Adipocyte (in vitro differentiated cells): ENCODE measurements at regions not wholly inside any gene's neighbourhood (a gene's known extent, or its start where the extent isn't known, plus 50 kb on each side); places are given as distances from the start of the nearest gene placed in this dataset.

Experiments used
- DNase-seq: peaks from one replicate; pipeline ENCODE4 v3.0.0-alpha.2; 2015; ENCODE audit warnings: low read depth
- H3K27me3 ChIP-seq: replicated peaks from 2 replicates; pipeline ENCODE4 v1.7.0; 2013; ENCODE audit warnings: mild to moderate bottlenecking, low read length, moderate library complexity; ENCODE audit not compliant: control insufficient read depth, insufficient read depth
- H3K36me3 ChIP-seq: 2 replicates; pipeline ENCODE4 v1.7.0; 2013; ENCODE audit warnings: low read length, mild to moderate bottlenecking, moderate library complexity; ENCODE audit not compliant: control insufficient read depth, insufficient read depth, severe bottlenecking
- H3K4me1 ChIP-seq: 2 replicates; pipeline ENCODE4 v1.7.0; 2013; ENCODE audit warnings: mild to moderate bottlenecking, low read length, moderate library complexity; ENCODE audit not compliant: control insufficient read depth, insufficient read depth
- H3K4me3 ChIP-seq: 2 replicates; pipeline ENCODE4 v1.7.0; 2013; ENCODE audit warnings: mild to moderate bottlenecking, low read length, moderate library complexity
- H3K9ac ChIP-seq: 2 replicates; pipeline ENCODE4 v1.7.0; 2013; ENCODE audit warnings: mild to moderate bottlenecking, low read length, moderate library complexity
- H3K9me3 ChIP-seq: 2 replicates; pipeline ENCODE4 v1.7.0; 2013; ENCODE audit warnings: mild to moderate bottlenecking, low read length, moderate library complexity; ENCODE audit not compliant: control insufficient read depth

DNA sequence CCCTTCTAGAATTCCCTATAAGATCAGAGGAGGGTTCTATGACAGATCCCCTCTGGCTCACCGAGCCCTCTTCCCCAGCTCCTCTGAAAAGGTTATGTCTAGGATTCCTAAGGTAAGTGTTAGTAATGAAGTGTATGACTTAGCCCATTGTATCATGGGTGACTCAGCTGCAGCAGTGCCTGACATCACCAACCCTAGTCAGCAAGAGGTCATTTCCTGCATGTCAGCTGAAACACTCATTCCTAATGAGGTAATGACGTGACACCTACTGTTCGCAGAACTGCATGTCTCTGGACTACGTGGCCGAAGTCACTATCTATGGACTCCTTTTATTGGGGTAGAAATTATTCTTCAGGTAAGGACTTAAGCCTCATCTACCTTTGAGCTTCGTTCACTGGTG is 196.1 kb upstream of the MYT1L start:
- Histone ChIP-seq H3K9me3 (no peaks in the 10 kb centered on the region), H3K4me1 (no peaks in the 10 kb centered on the region), H3K4me3 (no peak overlapping the region)

DNA sequence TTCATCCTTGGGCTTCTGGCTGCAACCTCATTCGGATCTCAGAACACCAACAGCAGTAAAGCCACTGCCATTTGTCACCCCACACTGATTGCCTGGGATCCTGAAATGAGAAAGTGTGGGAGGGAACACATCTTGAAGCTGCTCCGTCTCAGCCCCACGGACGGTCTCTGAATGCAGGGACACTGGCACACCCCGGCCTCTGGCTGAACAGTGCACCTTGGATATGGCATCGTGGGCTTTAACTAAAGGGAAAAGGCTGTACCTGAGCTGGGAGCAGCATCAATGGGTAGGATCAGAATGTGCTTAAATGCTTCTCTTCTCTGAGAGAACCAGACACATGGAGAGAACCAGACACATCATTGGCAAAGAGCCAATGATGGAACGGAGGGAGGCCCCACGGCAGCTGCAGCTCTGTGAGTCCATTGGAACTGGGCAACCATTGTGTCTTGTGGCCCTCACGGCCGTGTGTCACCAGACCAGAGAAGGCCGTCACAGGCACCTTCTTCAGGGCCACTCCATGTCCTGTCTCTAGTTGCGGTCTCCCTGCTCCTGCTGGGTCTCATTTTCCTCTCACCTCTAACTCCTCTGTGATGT is 193.4 kb upstream of the MYT1L start:
- H3K4me1 ChIP-seq = no peaks in the 10 kb centered on the region
- DNase-seq = no peak
- peaks cover 4% of the 10 kb centered on the region for H3K9me3 ChIP-seq
- H3K4me3 ChIP-seq = no peak overlapping the region
- H3K9ac ChIP-seq = no peak overlapping the region
- H3K36me3 ChIP-seq = no peaks in the 10 kb centered on the region
- H3K27me3 ChIP-seq = no peaks in the 10 kb centered on the region

More for the DNA sequence above, 196.1 kb upstream of the MYT1L start:
- no peak overlapping the region for H3K9ac ChIP-seq
- no peaks in the 10 kb centered on the region for H3K36me3 ChIP-seq
- no peaks in the 10 kb centered on the region for H3K27me3 ChIP-seq
- DNase-seq = no peak

GRCh38 chr2:2523461-2524347 is 192.6 kb upstream of the MYT1L start:
- Histone ChIP-seq H3K27me3 (no peaks in the 10 kb centered on the region), H3K4me1 (no peaks in the 10 kb centered on the region), H3K4me3 (no peak overlapping the region), H3K9ac (no peak overlapping the region), H3K9me3 (peaks cover 4% of the 10 kb centered on the region), H3K36me3 (no peaks in the 10 kb centered on the region)
- no peak for DNase-seq

DNA sequence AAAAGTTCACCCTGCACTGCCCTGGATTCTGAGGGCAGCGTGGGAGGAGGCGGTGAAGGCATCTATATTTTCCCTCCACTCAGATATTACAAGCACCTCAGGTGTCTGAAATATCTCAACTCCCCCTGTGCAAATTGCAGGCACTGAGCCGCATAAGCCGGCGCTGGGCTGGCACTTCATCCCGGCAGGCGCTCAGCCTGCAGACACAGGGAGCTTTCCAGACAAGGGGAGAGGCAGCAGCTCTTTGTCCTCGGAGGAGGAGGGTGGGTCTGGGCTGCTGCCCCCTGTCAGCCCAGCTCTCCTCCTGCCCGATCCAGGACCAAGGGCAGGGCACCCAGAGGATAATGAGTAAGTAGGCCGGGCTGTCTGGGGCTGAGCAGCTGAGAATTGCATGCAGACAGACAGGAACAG is 189.3 kb upstream of the MYT1L start:
- Histone ChIP-seq H3K4me1 (no peaks in the 10 kb centered on the region), H3K9me3 (peaks cover 4% of the 10 kb centered on the region), H3K9ac (no peak overlapping the region), H3K36me3 (no peaks in the 10 kb centered on the region), H3K27me3 (no peaks in the 10 kb centered on the region), H3K4me3 (no peak overlapping the region)
- DNase-seq = no peak

DNA sequence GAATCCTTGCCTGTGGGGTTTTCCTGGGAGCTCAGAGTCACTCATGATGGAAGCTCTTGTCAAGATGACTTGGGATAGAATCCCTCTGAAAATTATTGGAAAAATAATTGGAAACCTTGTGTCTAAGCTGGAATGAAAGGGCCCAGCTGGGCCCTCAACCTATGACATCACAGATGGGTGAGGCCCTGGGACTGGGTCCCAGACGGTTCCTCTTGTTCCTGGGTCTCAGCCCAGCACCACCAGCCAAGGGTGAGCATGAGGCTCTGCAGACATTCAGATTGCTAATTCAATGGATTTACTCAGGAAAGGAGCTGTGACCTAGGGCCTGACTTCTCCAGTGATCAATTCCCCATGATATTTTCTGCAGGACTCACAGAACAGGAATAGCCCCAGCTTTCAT is 188.3 kb upstream of the MYT1L start:
- Histone ChIP-seq H3K27me3 (no peaks in the 10 kb centered on the region), H3K9ac (no peak overlapping the region), H3K9me3 (peaks cover 4% of the 10 kb centered on the region), H3K4me1 (no peaks in the 10 kb centered on the region), H3K4me3 (no peak overlapping the region), H3K36me3 (no peaks in the 10 kb centered on the region)
- no peak for DNase-seq

- no peak for DNase-seq
- H3K36me3 ChIP-seq = no peaks in the 10 kb centered on the region
These were observed 186.3 kb upstream of the MYT1L start for GRCh38 chr2:2517399-2517798.

DNA sequence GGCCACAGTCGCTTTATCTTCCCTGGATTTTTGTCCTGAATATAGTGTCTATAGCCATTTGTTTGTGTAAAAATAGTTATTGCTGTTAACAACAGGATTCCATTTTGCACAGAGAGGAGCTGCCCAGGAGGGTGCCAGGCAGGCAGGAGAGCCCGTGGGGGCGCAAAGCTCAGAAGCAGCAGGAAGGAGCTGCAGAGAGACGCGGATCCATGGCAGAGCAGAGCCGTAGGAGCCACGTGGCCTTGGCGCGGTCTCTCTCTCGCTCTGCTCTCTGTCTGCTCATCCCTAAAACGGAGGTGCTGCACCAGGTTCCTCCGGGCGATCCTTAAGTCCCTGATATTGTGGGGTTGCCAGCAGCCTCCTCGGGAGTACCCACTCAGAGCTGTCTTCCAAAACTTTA is 185.3 kb upstream of the MYT1L start:
- DNase-seq = no peak
- Histone ChIP-seq H3K9ac (no peak overlapping the region), H3K27me3 (no peaks in the 10 kb centered on the region), H3K4me3 (no peak overlapping the region), H3K36me3 (no peaks in the 10 kb centered on the region), H3K4me1 (no peaks in the 10 kb centered on the region), H3K9me3 (peaks cover 1% of the 10 kb centered on the region)

More at GRCh38 chr2:2517399-2517798, 186.3 kb upstream of the MYT1L start:
- H3K27me3 ChIP-seq = no peaks in the 10 kb centered on the region
- no peak overlapping the region for H3K9ac ChIP-seq
- H3K4me3 ChIP-seq = no peak overlapping the region
- H3K9me3 ChIP-seq = peaks cover 4% of the 10 kb centered on the region
- H3K4me1 ChIP-seq = no peaks in the 10 kb centered on the region

GRCh38 chr2:2512931-2513330 is 181.9 kb upstream of the MYT1L start:
- Histone ChIP-seq H3K4me3 (no peak overlapping the region), H3K4me1 (no peaks in the 10 kb centered on the region), H3K9me3 (no peaks in the 10 kb centered on the region), H3K36me3 (no peaks in the 10 kb centered on the region), H3K9ac (no peak overlapping the region), H3K27me3 (no peaks in the 10 kb centered on the region)
- DNase-seq = no peak

DNA sequence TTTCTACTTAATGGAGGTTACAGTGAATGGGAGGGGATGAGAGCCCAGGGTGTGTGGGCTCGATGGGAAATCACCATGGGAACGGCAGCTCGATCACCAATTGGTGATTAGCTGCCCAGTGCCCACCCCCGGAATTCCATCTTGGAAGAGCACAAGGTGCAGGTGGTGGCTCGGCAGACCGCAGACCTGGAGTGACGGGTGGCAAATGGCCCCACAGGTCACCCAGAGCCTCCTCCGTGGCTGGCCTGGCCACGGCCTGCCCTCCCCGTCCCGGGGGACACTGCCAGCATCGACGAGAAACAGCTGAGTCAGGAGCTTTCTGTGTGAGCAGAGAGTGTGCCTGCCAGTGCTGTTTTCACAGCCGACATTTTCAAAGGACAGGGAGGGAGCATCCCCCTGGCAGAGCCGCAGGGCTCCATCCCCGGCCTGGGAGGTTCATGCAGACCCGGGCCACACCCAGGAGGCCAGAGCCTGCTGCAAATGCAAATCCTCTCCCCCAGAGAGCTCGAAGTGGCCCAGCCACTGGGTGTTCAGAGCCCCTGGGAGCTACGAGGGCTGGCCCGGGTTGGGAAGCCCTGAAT is 176.4 kb upstream of the MYT1L start:
- DNase-seq = no peak
- Histone ChIP-seq H3K9ac (no peak overlapping the region), H3K27me3 (no peaks in the 10 kb centered on the region), H3K4me3 (no peak overlapping the region), H3K4me1 (no peaks in the 10 kb centered on the region), H3K9me3 (no peaks in the 10 kb centered on the region), H3K36me3 (no peaks in the 10 kb centered on the region)

- Histone ChIP-seq H3K9me3 (no peaks in the 10 kb centered on the region), H3K36me3 (no peaks in the 10 kb centered on the region), H3K4me3 (no peak overlapping the region), H3K9ac (no peak overlapping the region), H3K27me3 (no peaks in the 10 kb centered on the region), H3K4me1 (no peaks in the 10 kb centered on the region)
- DNase-seq = no peak
These were observed 175.5 kb upstream of the MYT1L start for GRCh38 chr2:2506536-2506935.

DNA sequence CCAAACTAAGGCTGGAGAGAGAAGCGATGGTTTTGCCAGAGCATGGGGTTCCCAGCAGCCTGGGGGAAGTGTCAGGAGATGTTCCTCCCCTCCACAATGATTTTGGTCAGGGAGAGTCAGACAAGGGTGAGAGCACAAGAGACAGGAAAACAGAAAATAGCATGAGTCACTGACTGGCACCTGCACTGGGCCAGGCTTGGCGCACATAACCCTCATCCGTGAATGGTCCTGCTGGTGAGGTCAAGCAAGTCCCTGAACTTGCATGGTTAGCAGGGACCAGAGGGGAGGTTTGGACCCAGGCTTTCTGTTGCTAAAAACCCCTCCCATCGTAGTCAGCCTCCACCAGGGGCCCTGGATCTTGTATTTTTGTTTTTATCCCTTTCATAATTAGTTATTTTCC is 174.5 kb upstream of the MYT1L start:
- H3K36me3 ChIP-seq = no peaks in the 10 kb centered on the region
- no peak for DNase-seq
- no peaks in the 10 kb centered on the region for H3K27me3 ChIP-seq
- H3K4me1 ChIP-seq = no peaks in the 10 kb centered on the region
- no peak overlapping the region for H3K9ac ChIP-seq
- no peak overlapping the region for H3K4me3 ChIP-seq
- no peaks in the 10 kb centered on the region for H3K9me3 ChIP-seq
